BE2C (cell line): ENCODE measurements at regions not wholly inside any gene's neighbourhood (a gene's known extent, or its start where the extent isn't known, plus 50 kb on each side); places are given as distances from the start of the nearest gene placed in this dataset.

ENCODE experiments used
- DNase-seq: peaks from one replicate; pipeline ENCODE4 v3.0.0-alpha.2; 2020
- H3K27me3 ChIP-seq: fragments of 250-450 bp; sonication (Bioruptor Pico); 2 replicates; pipeline ENCODE4 v1.5.1; 2020; ENCODE audit warnings: mild to moderate bottlenecking
- H3K36me3 ChIP-seq: fragments of 250-450 bp; sonication (Bioruptor Pico); 2 replicates; pipeline ENCODE4 v1.5.1; 2020; ENCODE audit warnings: mild to moderate bottlenecking
- H3K4me1 ChIP-seq: fragments of 250-450 bp; sonication (Bioruptor Pico); 2 replicates; pipeline ENCODE4 v1.5.1; 2020
- H3K4me3 ChIP-seq: 2 replicates; pipeline ENCODE4 v1.5.1; 2011; ENCODE audit warnings: low read depth, low read length
- H3K9me3 ChIP-seq: fragments of 250-450 bp; sonication (Bioruptor Pico); 2 replicates; pipeline ENCODE4 v1.5.1; 2020
- TF ChIP-seq, protein P1 (sequence below): IDR thresholded peaks from 2 replicates; pipeline ENCODE4 v1.5.1; 2012; ENCODE audit warnings: mild to moderate bottlenecking, low read depth, low read length

- DNase-seq = no peak
- Histone ChIP-seq H3K36me3 (no peaks in the 10 kb centered on the region), H3K9me3 (no peaks in the 10 kb centered on the region), H3K4me1 (peaks cover 8% of the 10 kb centered on the region; the same call in 1 of the 2 replicates), H3K4me3 (no peak overlapping the region), H3K27me3 (no peaks in the 10 kb centered on the region)
- TF ChIP-seq, protein P1, sequence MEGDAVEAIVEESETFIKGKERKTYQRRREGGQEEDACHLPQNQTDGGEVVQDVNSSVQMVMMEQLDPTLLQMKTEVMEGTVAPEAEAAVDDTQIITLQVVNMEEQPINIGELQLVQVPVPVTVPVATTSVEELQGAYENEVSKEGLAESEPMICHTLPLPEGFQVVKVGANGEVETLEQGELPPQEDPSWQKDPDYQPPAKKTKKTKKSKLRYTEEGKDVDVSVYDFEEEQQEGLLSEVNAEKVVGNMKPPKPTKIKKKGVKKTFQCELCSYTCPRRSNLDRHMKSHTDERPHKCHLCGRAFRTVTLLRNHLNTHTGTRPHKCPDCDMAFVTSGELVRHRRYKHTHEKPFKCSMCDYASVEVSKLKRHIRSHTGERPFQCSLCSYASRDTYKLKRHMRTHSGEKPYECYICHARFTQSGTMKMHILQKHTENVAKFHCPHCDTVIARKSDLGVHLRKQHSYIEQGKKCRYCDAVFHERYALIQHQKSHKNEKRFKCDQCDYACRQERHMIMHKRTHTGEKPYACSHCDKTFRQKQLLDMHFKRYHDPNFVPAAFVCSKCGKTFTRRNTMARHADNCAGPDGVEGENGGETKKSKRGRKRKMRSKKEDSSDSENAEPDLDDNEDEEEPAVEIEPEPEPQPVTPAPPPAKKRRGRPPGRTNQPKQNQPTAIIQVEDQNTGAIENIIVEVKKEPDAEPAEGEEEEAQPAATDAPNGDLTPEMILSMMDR = no peak
Observed at GRCh38 chr7:130904031-130904757, 170.2 kb upstream of the KLF14 start.

GRCh38 chr7:130904792-130905191, 170.8 kb upstream of the KLF14 start:
- DNase-seq = no peak
- H3K4me3 ChIP-seq = no peak overlapping the region
- H3K27me3 ChIP-seq = no peaks in the 10 kb centered on the region
- peaks cover 8% of the 10 kb centered on the region; the same call in 1 of the 2 replicates for H3K4me1 ChIP-seq
- no peaks in the 10 kb centered on the region for H3K9me3 ChIP-seq
- TF ChIP-seq, protein P1 = no peak
- no peaks in the 10 kb centered on the region for H3K36me3 ChIP-seq

GRCh38 chr7:130906575-130906974, 172.6 kb upstream of the KLF14 start:
- no peaks in the 10 kb centered on the region for H3K36me3 ChIP-seq

DNA sequence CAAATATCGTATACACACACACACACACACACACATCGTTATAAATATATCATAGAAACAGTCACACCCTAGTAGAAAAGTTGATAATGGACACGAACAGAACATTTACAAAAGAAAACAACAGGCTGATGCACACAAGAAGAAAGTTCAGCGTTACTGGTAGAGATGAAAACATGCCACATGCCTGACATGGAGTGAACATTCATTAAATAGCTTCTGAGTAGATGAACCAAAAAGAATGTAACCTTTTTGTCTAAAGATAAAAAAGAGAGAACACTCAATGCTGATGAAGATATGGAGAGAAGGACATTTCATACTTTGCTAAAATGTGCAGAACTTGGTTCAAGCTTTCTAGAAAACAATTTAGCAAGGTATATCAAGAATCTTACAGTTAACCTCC, 173.4 kb upstream of the KLF14 start:
- no peak overlapping the region for H3K4me3 ChIP-seq
- no peaks in the 10 kb centered on the region for H3K9me3 ChIP-seq
- no peak for DNase-seq
- no peaks in the 10 kb centered on the region for H3K27me3 ChIP-seq
- no peaks in the 10 kb centered on the region for H3K36me3 ChIP-seq
- no peaks in the 10 kb centered on the region for H3K4me1 ChIP-seq
- TF ChIP-seq, protein P1 = no peak

More at GRCh38 chr7:130906575-130906974, 172.6 kb upstream of the KLF14 start:
- H3K27me3 ChIP-seq = no peaks in the 10 kb centered on the region
- TF ChIP-seq, protein P1 = no peak
- no peak for DNase-seq
- H3K4me3 ChIP-seq = no peak overlapping the region
- H3K4me1 ChIP-seq = peaks cover under 1% of the 10 kb centered on the region; the same call in 1 of the 2 replicates
- H3K9me3 ChIP-seq = no peaks in the 10 kb centered on the region

GRCh38 chr7:130908345-130909160, 174.5 kb upstream of the KLF14 start:
- TF ChIP-seq, protein P1 = no peak
- Histone ChIP-seq H3K27me3 (no peaks in the 10 kb centered on the region), H3K36me3 (no peaks in the 10 kb centered on the region), H3K4me3 (no peak overlapping the region), H3K9me3 (no peaks in the 10 kb centered on the region), H3K4me1 (no peaks in the 10 kb centered on the region)
- DNase-seq = no peak
